ENCODE measurements at regions not wholly inside any gene's neighbourhood (a gene's known extent, or its start where the extent isn't known, plus 50 kb on each side); places are given as distances from the start of the nearest gene placed in this dataset.
"Not testable (repeated sequence)": the region's sequence is repeated elsewhere in the genome, so short reads cannot be mapped to it uniquely, and the experiment has no call there.

GRCh38 chr6:19327661-19328060 is 509.5 kb upstream of the ID4 start:
- DNase-seq, result no peak

GRCh38 chr6:19329078-19329477 is 508.1 kb upstream of the ID4 start:
- no peak for DNase-seq

GRCh38 chr6:19331089-19331488 is 506.1 kb upstream of the ID4 start:
- no peak for DNase-seq

GRCh38 chr6:19332806-19333460 is 504.2 kb upstream of the ID4 start:
- DNase-seq, result no peak

- no peak for DNase-seq
Measured at GRCh38 chr6:19333936-19334335, 503.2 kb upstream of the ID4 start.

GRCh38 chr6:19336579-19336978 is 500.6 kb upstream of the ID4 start:
- DNase-seq, result no peak

GRCh38 chr6:19337101-19337500 is 500.1 kb upstream of the ID4 start:
- DNase-seq, result no peak

- no peak for DNase-seq
Measured at GRCh38 chr6:19342616-19343015, 494.6 kb upstream of the ID4 start.

- DNase-seq, result no peak
Measured at GRCh38 chr6:19349429-19349828, 487.7 kb upstream of the ID4 start.

GRCh38 chr6:19354181-19354580 is 483.0 kb upstream of the ID4 start:
- no peak for DNase-seq

GRCh38 chr6:19356692-19357091 is 480.5 kb upstream of the ID4 start:
- DNase-seq, result no peak

- DNase-seq, result no peak
Measured at GRCh38 chr6:19362396-19362795, 474.8 kb upstream of the ID4 start.

- no peak for DNase-seq
Measured at GRCh38 chr6:19368511-19368910, 468.7 kb upstream of the ID4 start.

- no peak for DNase-seq
Measured at GRCh38 chr6:19369785-19370184, 467.4 kb upstream of the ID4 start.

GRCh38 chr6:19370831-19371230 is 466.3 kb upstream of the ID4 start:
- DNase-seq, result no peak

- DNase-seq, result no peak
Measured at GRCh38 chr6:19375613-19376012, 461.6 kb upstream of the ID4 start.

- DNase-seq, result no peak
Measured at GRCh38 chr6:19377722-19378121, 459.4 kb upstream of the ID4 start.

- no peak for DNase-seq
Measured at GRCh38 chr6:19380293-19380692, 456.9 kb upstream of the ID4 start.

- DNase-seq, result no peak
Measured at GRCh38 chr6:19382676-19383075, 454.5 kb upstream of the ID4 start.

- DNase-seq, result no peak
Measured at GRCh38 chr6:19391926-19392325, 445.2 kb upstream of the ID4 start.

GRCh38 chr6:19394051-19394450 is 443.1 kb upstream of the ID4 start:
- no peak for DNase-seq

- no peak for DNase-seq
Measured at GRCh38 chr6:19394687-19395086, 442.5 kb upstream of the ID4 start.

GRCh38 chr6:19395316-19395715 is 441.9 kb upstream of the ID4 start:
- DNase-seq, result no peak

- peak; percentile 25 for DNase-seq
Measured at GRCh38 chr6:19399406-19399805, 437.8 kb upstream of the ID4 start.

GRCh38 chr6:19404884-19405283 is 432.3 kb upstream of the ID4 start:
- DNase-seq, result not testable (repeated sequence)

Measured in muscle of arm (tissue), 1 donor.